NCI-H460 (cell line): ENCODE measurements at regions not wholly inside any gene's neighbourhood (a gene's known extent, or its start where the extent isn't known, plus 50 kb on each side); places are given as distances from the start of the nearest gene placed in this dataset.

ENCODE experiments used
- DNase-seq: peaks from one replicate; pipeline ENCODE4 v3.0.0-alpha.2; 2016; ENCODE audit warnings: low read depth; ENCODE audit errors: extremely low read depth

- no peak for DNase-seq
Observed at GRCh38 chr9:89721176-89721700, 116.4 kb downstream of the GADD45G start.

- no peak for DNase-seq
Observed at GRCh38 chr9:89721971-89722530, 117.2 kb downstream of the GADD45G start.

GRCh38 chr9:89722712-89723111 lies 117.9 kb downstream of the GADD45G start:
- DNase-seq, result no peak

- no peak for DNase-seq
Observed at GRCh38 chr9:89723469-89724100, 118.8 kb downstream of the GADD45G start.

GRCh38 chr9:89724659-89725058 lies 119.8 kb downstream of the GADD45G start:
- DNase-seq, result no peak

- DNase-seq, result no peak
Observed at GRCh38 chr9:89725271-89725670, 120.5 kb downstream of the GADD45G start.

GRCh38 chr9:89729954-89730530 lies 125.2 kb downstream of the GADD45G start:
- no peak for DNase-seq

GRCh38 chr9:89730715-89731114 lies 125.9 kb downstream of the GADD45G start:
- no peak for DNase-seq

GRCh38 chr9:89731262-89732182 lies 126.7 kb downstream of the GADD45G start:
- DNase-seq, result no peak

- DNase-seq, result no peak
Observed at GRCh38 chr9:89732295-89732938, 127.6 kb downstream of the GADD45G start.

GRCh38 chr9:89732939-89733324 lies 128.1 kb downstream of the GADD45G start:
- no peak for DNase-seq

- DNase-seq, result no peak
Observed at GRCh38 chr9:89734600-89735041, 129.8 kb downstream of the GADD45G start.

GRCh38 chr9:89738137-89738932 lies 133.5 kb downstream of the GADD45G start:
- DNase-seq, result no peak

GRCh38 chr9:89739511-89739910 lies 134.7 kb downstream of the GADD45G start:
- no peak for DNase-seq

GRCh38 chr9:89739916-89740315 lies 135.1 kb downstream of the GADD45G start:
- DNase-seq, result no peak

- DNase-seq, result no peak
Observed at GRCh38 chr9:89740722-89741121, 135.9 kb downstream of the GADD45G start.

GRCh38 chr9:89742660-89743059 lies 137.8 kb downstream of the GADD45G start:
- no peak for DNase-seq

- no peak for DNase-seq
Observed at GRCh38 chr9:89743216-89743572, 138.4 kb downstream of the GADD45G start.

GRCh38 chr9:89743573-89744254 lies 138.9 kb downstream of the GADD45G start:
- no peak for DNase-seq
